GM12874 (cell line): ENCODE measurements at regions not wholly inside any gene's neighbourhood (a gene's known extent, or its start where the extent isn't known, plus 50 kb on each side); places are given as distances from the start of the nearest gene placed in this dataset.

Experiments
- CTCF ChIP-seq: IDR thresholded peaks from 2 replicates; pipeline ENCODE4 v1.5.1; 2011; ENCODE audit warnings: low read depth, mild to moderate bottlenecking, control low read depth, low read length, moderate library complexity; ENCODE audit not compliant: insufficient read depth

GRCh38 chr11:80116796-80117195, 676.0 kb upstream of the TENM4 start:
- TF ChIP-seq CTCF: no peak

GRCh38 chr11:80109652-80110051, 668.8 kb upstream of the TENM4 start:
- TF ChIP-seq CTCF: no peak

GRCh38 chr11:80109031-80109430, 668.2 kb upstream of the TENM4 start:
- no peak for TF ChIP-seq CTCF

GRCh38 chr11:80107415-80107814, 666.6 kb upstream of the TENM4 start:
- no peak for TF ChIP-seq CTCF

GRCh38 chr11:80104191-80104590, 663.4 kb upstream of the TENM4 start:
- TF ChIP-seq CTCF: no peak

- TF ChIP-seq CTCF: no peak
Observed at GRCh38 chr11:80103142-80103859, 662.5 kb upstream of the TENM4 start.

- TF ChIP-seq CTCF: no peak
Observed at GRCh38 chr11:80097146-80097545, 656.3 kb upstream of the TENM4 start.
